Caco-2 (cell line): ENCODE measurements at regions not wholly inside any gene's neighbourhood (a gene's known extent, or its start where the extent isn't known, plus 50 kb on each side); places are given as distances from the start of the nearest gene placed in this dataset.
"Not testable (repeated sequence)": the region's sequence is repeated elsewhere in the genome, so short reads cannot be mapped to it uniquely, and the experiment has no call there.

Source experiments
- BruUV-seq: library from RNA; stranded (reverse); fragments of 400-500 nt; replicated peaks from 2 replicates; lab custom pipeline; 2021; lab: Mats Ljungman, UMichigan
- CTCF ChIA-PET: fragments of 300-600 bp; sonication (Branson Sonifier 250); formaldehyde crosslinking; loops from one replicate; lab custom pipeline; 2022; ENCODE audit warnings: antibody characterized with exemption; lab: Charles Lee
- POLR2A ChIA-PET: fragments of 300-600 bp; sonication (Branson Sonifier 250); formaldehyde crosslinking; loops from one replicate; lab custom pipeline; 2022; ENCODE audit warnings: antibody characterized with exemption; lab: Charles Lee
- DNase-seq, 2 experiments: peaks; one replicate each; pipeline versions ENCODE4 v3.0.0 to v3.0.0-alpha.2; 2020 to 2022
- H3K27me3 ChIP-seq: replicated peaks from 2 replicates; pipeline ENCODE4 v1.6.0; 2011; ENCODE audit warnings: low read length; ENCODE audit not compliant: control insufficient read depth, insufficient read depth
- H3K36me3 ChIP-seq: 2 replicates; pipeline ENCODE4 v1.5.1; 2011; ENCODE audit warnings: low read length; ENCODE audit not compliant: control insufficient read depth, insufficient read depth
- H3K4me1 ChIP-seq: fragments of 250-450 bp; sonication (Bioruptor Pico); 2 replicates; pipeline ENCODE4 v1.5.1; 2020; ENCODE audit warnings: mild to moderate bottlenecking
- H3K4me3 ChIP-seq: 2 replicates; pipeline ENCODE4 v1.5.1; 2011; ENCODE audit warnings: low read depth, mild to moderate bottlenecking, control low read depth, low read length
- H3K9me3 ChIP-seq: fragments of 250-450 bp; sonication (Bioruptor Pico); 2 replicates; pipeline ENCODE4 v1.5.1; 2020; ENCODE audit warnings: mild to moderate bottlenecking, moderate library complexity
- H3K27ac Mint-ChIP-seq: one replicate; pipeline ENCODE4 v1.8.0; 2022; ENCODE audit warnings: mixed read lengths; ENCODE audit not compliant: unreplicated experiment
- H3K27me3 Mint-ChIP-seq: one replicate; pipeline ENCODE4 v1.8.0; 2022; ENCODE audit warnings: mixed read lengths; ENCODE audit not compliant: insufficient read depth, unreplicated experiment
- H3K36me3 Mint-ChIP-seq: one replicate; pipeline ENCODE4 v1.8.0; 2022; ENCODE audit warnings: mild to moderate bottlenecking, mixed read lengths; ENCODE audit not compliant: insufficient read depth, unreplicated experiment
- H3K4me1 Mint-ChIP-seq: one replicate; pipeline ENCODE4 v1.8.0; 2022; ENCODE audit warnings: low read depth, mixed read lengths; ENCODE audit not compliant: unreplicated experiment
- H3K4me3 Mint-ChIP-seq: one replicate; pipeline ENCODE4 v1.8.0; 2022; ENCODE audit warnings: mild to moderate bottlenecking, moderate library complexity, mixed read lengths; ENCODE audit not compliant: unreplicated experiment
- H3K9me3 Mint-ChIP-seq: one replicate; pipeline ENCODE4 v1.8.0; 2022; ENCODE audit warnings: mixed read lengths; ENCODE audit not compliant: unreplicated experiment
- intact Hi-C: fragments of 100-400 bp; cut with micrococcal nuclease; formaldehyde crosslinking; loops from one replicate; pipeline ENCODE4 v1.10.0; 2022; ENCODE audit not compliant: unreplicated experiment
- TF ChIP-seq, protein P1 (sequence below), 2 experiments: fragments of 200-600 bp in 1 of 2; IDR thresholded peaks; 1 replicate in 1 of 2; 2 replicates in 1 of 2; pipeline versions ENCODE4 v1.5.1 to v1.8.0; 2011 to 2022; ENCODE audit warnings: antibody characterized with exemption in 1 of 2, control low read depth in 1 of 2, inconsistent platforms in 1 of 2, low read depth in 1 of 2, low read length in 1 of 2, mild to moderate bottlenecking in 1 of 2, moderate library complexity in 1 of 2; ENCODE audit not compliant: insufficient read depth in 1 of 2, severe bottlenecking in 1 of 2, unreplicated experiment in 1 of 2

GRCh38 chr7:49023345-49024328 lies 99.3 kb downstream of the CDC14C start:
- intact Hi-C loops: no loop called here
- H3K36me3 ChIP-seq: no peaks in the 10 kb centered on the region
- POLR2A ChIA-PET: no interaction called here
- Mint-ChIP-seq H3K9me3 (no peaks in the 10 kb centered on the region), H3K4me3 (no peak overlapping the region), H3K4me1 (no peaks in the 10 kb centered on the region), H3K27ac (no peak overlapping the region), H3K36me3 (no peaks in the 10 kb centered on the region), H3K27me3 (peaks cover 2% of the 10 kb centered on the region)
- CTCF ChIA-PET: no interaction called here
- BruUV-seq: no TSS peak
- H3K9me3 ChIP-seq: no peaks in the 10 kb centered on the region
- DNase-seq: no peak
- no peaks in the 10 kb centered on the region for H3K4me1 ChIP-seq
- H3K4me3 ChIP-seq: no peak overlapping the region
- no peaks in the 10 kb centered on the region for H3K27me3 ChIP-seq
- TF ChIP-seq, protein P1, sequence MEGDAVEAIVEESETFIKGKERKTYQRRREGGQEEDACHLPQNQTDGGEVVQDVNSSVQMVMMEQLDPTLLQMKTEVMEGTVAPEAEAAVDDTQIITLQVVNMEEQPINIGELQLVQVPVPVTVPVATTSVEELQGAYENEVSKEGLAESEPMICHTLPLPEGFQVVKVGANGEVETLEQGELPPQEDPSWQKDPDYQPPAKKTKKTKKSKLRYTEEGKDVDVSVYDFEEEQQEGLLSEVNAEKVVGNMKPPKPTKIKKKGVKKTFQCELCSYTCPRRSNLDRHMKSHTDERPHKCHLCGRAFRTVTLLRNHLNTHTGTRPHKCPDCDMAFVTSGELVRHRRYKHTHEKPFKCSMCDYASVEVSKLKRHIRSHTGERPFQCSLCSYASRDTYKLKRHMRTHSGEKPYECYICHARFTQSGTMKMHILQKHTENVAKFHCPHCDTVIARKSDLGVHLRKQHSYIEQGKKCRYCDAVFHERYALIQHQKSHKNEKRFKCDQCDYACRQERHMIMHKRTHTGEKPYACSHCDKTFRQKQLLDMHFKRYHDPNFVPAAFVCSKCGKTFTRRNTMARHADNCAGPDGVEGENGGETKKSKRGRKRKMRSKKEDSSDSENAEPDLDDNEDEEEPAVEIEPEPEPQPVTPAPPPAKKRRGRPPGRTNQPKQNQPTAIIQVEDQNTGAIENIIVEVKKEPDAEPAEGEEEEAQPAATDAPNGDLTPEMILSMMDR (IDR thresholded peaks at IDR 0.05; ENCODE audit: insufficient read depth in 1 of 2, low read depth in 1 of 2, low read length in 1 of 2, severe bottlenecking in 1 of 2, unreplicated experiment in 1 of 2): no peak

DNA sequence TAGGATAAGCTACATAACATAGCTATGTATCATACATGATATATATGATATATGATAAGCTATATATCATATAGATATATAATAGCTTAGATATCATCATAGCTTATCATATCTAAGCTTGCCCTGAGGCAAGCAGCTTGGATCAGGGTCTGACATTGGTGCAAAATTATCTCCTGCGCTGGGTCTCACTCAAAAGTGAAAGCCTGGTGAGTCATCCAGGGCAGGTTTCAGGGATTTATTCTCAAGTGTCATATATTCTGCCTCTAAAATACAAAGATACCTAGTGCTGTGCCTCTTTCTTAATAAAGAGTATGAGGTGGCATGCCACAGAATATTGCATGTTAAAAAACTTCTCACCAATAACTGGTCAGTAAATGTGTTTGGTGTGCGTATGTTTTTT lies 105.9 kb downstream of the CDC14C start:
- H3K9me3 Mint-ChIP-seq: no peaks in the 10 kb centered on the region
- Histone ChIP-seq H3K4me3 (no peak overlapping the region), H3K4me1 (no peaks in the 10 kb centered on the region), H3K9me3 (no peaks in the 10 kb centered on the region), H3K27me3 (no peaks in the 10 kb centered on the region), H3K36me3 (no peaks in the 10 kb centered on the region)
- no peak overlapping the region for H3K4me3 Mint-ChIP-seq
- H3K36me3 Mint-ChIP-seq: no peaks in the 10 kb centered on the region
- no peak overlapping the region for H3K27ac Mint-ChIP-seq
- no TSS peak for BruUV-seq
- ChIA-PET POLR2A (no interaction called here), CTCF (no interaction called here)
- intact Hi-C loops: no loop called here
- no peak for DNase-seq
- no peaks in the 10 kb centered on the region for H3K4me1 Mint-ChIP-seq
- H3K27me3 Mint-ChIP-seq: no peaks in the 10 kb centered on the region
- TF ChIP-seq, protein P1 (IDR thresholded peaks at IDR 0.05; ENCODE audit: insufficient read depth in 1 of 2, low read depth in 1 of 2, low read length in 1 of 2, severe bottlenecking in 1 of 2, unreplicated experiment in 1 of 2): no peak

DNA sequence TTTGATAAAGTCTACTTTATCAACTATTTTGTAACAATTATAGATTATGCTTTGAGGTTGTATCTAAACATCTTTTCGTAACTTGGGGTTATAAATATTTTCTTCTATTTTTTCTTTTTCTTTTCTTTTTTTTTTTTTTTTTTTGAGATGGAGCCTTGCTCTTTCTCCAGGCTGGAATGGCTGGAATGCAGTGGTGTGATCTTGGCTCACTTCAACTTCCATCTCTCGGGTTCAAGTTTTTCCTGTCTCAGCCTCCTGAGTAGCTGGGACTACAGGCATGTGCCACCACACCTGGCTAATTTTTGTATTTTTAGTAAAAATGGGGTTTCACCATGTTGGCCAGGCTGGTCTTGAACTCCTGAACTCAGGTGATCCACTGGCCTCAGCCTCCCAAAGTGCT lies 108.8 kb downstream of the CDC14C start:
- CTCF ChIA-PET, H3K4me3 Mint-ChIP-seq, H3K27me3 ChIP-seq, H3K4me3 ChIP-seq, H3K4me1 Mint-ChIP-seq, H3K9me3 Mint-ChIP-seq, H3K27me3 Mint-ChIP-seq, BruUV-seq, H3K27ac Mint-ChIP-seq, H3K36me3 ChIP-seq, POLR2A ChIA-PET, H3K36me3 Mint-ChIP-seq, H3K9me3 ChIP-seq, intact Hi-C loops, DNase-seq, H3K4me1 ChIP-seq: not testable (repeated sequence)
